ENCODE measurements at regions not wholly inside any gene's neighbourhood (a gene's known extent, or its start where the extent isn't known, plus 50 kb on each side); places are given as distances from the start of the nearest gene placed in this dataset.

DNA sequence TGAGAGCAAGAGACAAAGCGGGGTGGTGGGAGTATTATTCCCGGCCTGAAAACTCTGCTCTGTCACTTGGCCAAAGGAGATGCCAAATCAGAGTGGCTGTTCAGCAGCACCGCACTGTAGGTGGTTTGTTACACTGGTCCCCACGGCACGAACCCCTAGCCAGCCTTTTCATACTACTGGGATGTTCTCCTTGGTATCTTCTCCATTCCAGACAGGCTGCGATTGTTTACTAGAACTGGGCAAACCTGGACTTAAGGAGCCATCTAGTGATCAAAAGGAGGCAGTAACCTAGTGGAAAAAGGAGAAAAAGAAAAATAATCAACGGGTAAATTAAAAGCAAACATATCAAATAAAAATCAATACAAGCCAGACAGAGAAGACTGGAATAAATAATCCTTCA lies 58.9 kb upstream of the TMTC2 start:
- TF ChIP-seq POLR2A (IDR thresholded peaks at IDR 0.05), result no peak
- TF ChIP-seq, protein P1, sequence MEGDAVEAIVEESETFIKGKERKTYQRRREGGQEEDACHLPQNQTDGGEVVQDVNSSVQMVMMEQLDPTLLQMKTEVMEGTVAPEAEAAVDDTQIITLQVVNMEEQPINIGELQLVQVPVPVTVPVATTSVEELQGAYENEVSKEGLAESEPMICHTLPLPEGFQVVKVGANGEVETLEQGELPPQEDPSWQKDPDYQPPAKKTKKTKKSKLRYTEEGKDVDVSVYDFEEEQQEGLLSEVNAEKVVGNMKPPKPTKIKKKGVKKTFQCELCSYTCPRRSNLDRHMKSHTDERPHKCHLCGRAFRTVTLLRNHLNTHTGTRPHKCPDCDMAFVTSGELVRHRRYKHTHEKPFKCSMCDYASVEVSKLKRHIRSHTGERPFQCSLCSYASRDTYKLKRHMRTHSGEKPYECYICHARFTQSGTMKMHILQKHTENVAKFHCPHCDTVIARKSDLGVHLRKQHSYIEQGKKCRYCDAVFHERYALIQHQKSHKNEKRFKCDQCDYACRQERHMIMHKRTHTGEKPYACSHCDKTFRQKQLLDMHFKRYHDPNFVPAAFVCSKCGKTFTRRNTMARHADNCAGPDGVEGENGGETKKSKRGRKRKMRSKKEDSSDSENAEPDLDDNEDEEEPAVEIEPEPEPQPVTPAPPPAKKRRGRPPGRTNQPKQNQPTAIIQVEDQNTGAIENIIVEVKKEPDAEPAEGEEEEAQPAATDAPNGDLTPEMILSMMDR (IDR thresholded peaks at IDR 0.05), result peak in 2 of 3 experiments; percentile 10 to 17
